ENCODE measurements at regions not wholly inside any gene's neighbourhood (a gene's known extent, or its start where the extent isn't known, plus 50 kb on each side); places are given as distances from the start of the nearest gene placed in this dataset.

DNA sequence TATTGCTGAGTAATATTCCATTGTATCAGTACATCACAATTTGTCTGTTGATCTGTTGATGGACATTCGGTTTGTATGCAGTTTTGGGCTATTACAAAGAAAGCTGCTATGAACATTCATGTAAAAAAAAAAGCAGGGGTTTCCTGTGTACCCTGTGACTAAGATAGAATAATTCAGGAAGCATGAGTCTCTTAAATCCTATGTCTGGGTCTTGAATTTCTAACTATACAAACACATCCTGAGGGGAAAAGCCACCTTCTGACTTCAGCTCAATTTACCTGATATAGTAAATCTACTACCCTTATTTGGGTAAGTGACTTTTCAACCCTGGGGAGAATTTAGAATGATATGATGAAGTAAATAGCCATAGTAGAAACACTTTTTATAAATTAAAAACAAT, 94.6 kb upstream of the FUNDC1 start:
- TF ChIP-seq POLR2AphosphoS5 (IDR thresholded peaks at IDR 0.05; ENCODE audit: insufficient read depth in 1 of 2, low read depth in 1 of 2): no peak
- TF ChIP-seq POLR2A (IDR thresholded peaks at IDR 0.05): no peak
- TF ChIP-seq, protein P1, sequence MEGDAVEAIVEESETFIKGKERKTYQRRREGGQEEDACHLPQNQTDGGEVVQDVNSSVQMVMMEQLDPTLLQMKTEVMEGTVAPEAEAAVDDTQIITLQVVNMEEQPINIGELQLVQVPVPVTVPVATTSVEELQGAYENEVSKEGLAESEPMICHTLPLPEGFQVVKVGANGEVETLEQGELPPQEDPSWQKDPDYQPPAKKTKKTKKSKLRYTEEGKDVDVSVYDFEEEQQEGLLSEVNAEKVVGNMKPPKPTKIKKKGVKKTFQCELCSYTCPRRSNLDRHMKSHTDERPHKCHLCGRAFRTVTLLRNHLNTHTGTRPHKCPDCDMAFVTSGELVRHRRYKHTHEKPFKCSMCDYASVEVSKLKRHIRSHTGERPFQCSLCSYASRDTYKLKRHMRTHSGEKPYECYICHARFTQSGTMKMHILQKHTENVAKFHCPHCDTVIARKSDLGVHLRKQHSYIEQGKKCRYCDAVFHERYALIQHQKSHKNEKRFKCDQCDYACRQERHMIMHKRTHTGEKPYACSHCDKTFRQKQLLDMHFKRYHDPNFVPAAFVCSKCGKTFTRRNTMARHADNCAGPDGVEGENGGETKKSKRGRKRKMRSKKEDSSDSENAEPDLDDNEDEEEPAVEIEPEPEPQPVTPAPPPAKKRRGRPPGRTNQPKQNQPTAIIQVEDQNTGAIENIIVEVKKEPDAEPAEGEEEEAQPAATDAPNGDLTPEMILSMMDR (IDR thresholded peaks at IDR 0.05): no peak

Measured in vagina (tissue), 2 donors.